GM23338 (cell line): ENCODE measurements at regions not wholly inside any gene's neighbourhood (a gene's known extent, or its start where the extent isn't known, plus 50 kb on each side); places are given as distances from the start of the nearest gene placed in this dataset.

Experiments used
- ATAC-seq: fragments of 200-7000 bp; cut with Tn5 transposase; 3 replicates; pipeline ENCODE4 v1.9.1; 2020
- DNase-seq: peaks from one replicate; pipeline ENCODE4 v3.0.0-alpha.2; 2015; ENCODE audit warnings: low spot score
- H2AFZ ChIP-seq: fragments of 200-600 bp; sonication (generic); 2 replicates; pipeline ENCODE4 v1.8.0; 2016; ENCODE audit warnings: antibody characterized with exemption, mild to moderate bottlenecking, moderate library complexity
- H3F3A ChIP-seq: fragments of 200-600 bp; sonication (generic); replicated peaks from 2 replicates; pipeline ENCODE4 v1.8.0; 2017; ENCODE audit warnings: antibody characterized with exemption, mixed run types, low read depth
- H3K27ac ChIP-seq: fragments of 200-600 bp; sonication (generic); 2 replicates; pipeline ENCODE4 v1.6.1; 2016; ENCODE audit warnings: low read depth
- H3K27me3 ChIP-seq: fragments of 200-600 bp; sonication (generic); 2 replicates; pipeline ENCODE4 v1.8.0; 2016; ENCODE audit warnings: mild to moderate bottlenecking, mixed run types, moderate library complexity; ENCODE audit not compliant: insufficient read depth
- H3K36me3 ChIP-seq: fragments of 200-600 bp; sonication (generic); 2 replicates; pipeline ENCODE4 v1.8.0; 2016; ENCODE audit warnings: mild to moderate bottlenecking; ENCODE audit not compliant: insufficient read depth
- H3K4me1 ChIP-seq: fragments of 200-600 bp; sonication (generic); 2 replicates; pipeline ENCODE4 v1.8.0; 2016; ENCODE audit warnings: mild to moderate bottlenecking, moderate library complexity; ENCODE audit not compliant: insufficient read depth
- H3K4me2 ChIP-seq: fragments of 200-600 bp; sonication (generic); 2 replicates; pipeline ENCODE4 v1.7.1; 2017; ENCODE audit warnings: mixed run types
- H3K4me3 ChIP-seq: fragments of 200-600 bp; sonication (generic); 2 replicates; pipeline ENCODE4 v1.6.1; 2016; ENCODE audit warnings: mixed run types
- H3K79me2 ChIP-seq: fragments of 200-600 bp; sonication (generic); replicated peaks from 2 replicates; pipeline ENCODE4 v1.8.0; 2017; ENCODE audit warnings: mild to moderate bottlenecking; ENCODE audit not compliant: insufficient read depth
- H3K9me2 ChIP-seq: fragments of 200-600 bp; sonication (generic); 2 replicates; pipeline ENCODE4 v1.8.0; 2017; ENCODE audit not compliant: insufficient read depth
- H4K20me1 ChIP-seq: fragments of 200-600 bp; sonication (generic); replicated peaks from 2 replicates; pipeline ENCODE4 v1.8.0; 2017; ENCODE audit warnings: mild to moderate bottlenecking; ENCODE audit not compliant: insufficient read depth
- H3K27ac Mint-ChIP-seq: 2 replicates; pipeline ENCODE4 v1.8.0; 2020; ENCODE audit warnings: inconsistent platforms, mild to moderate bottlenecking, moderate library complexity, mixed read lengths
- H3K27me3 Mint-ChIP-seq: 3 replicates; pipeline ENCODE4 v1.8.0; 2022; ENCODE audit warnings: low read depth, mild to moderate bottlenecking, moderate library complexity, mixed read lengths, inconsistent platforms; ENCODE audit not compliant: insufficient read depth, poor library complexity
- H3K36me3 Mint-ChIP-seq: 3 replicates; pipeline ENCODE4 v1.8.0; 2021; ENCODE audit warnings: low read depth, mild to moderate bottlenecking, inconsistent platforms, moderate library complexity, mixed read lengths
- H3K4me1 Mint-ChIP-seq: 3 replicates; pipeline ENCODE4 v1.8.0; 2020; ENCODE audit warnings: mild to moderate bottlenecking, inconsistent platforms, mixed read lengths
- H3K4me3 Mint-ChIP-seq: 3 replicates; pipeline ENCODE4 v1.8.0; 2021; ENCODE audit warnings: moderate library complexity, mild to moderate bottlenecking, inconsistent platforms, mixed read lengths
- H3K9me3 Mint-ChIP-seq: 3 replicates; pipeline ENCODE4 v1.8.0; 2020; ENCODE audit warnings: moderate library complexity, mild to moderate bottlenecking, inconsistent platforms, mixed read lengths
- CREB1 ChIP-seq: fragments of 250-450 bp; sonication (Bioruptor Pico); IDR thresholded peaks from 2 replicates; pipeline ENCODE4 v1.5.0; 2020; ENCODE audit warnings: low read depth, mild to moderate bottlenecking, moderate library complexity
- EZH2 ChIP-seq: fragments of 200-600 bp; sonication (generic); IDR thresholded peaks from one replicate; pipeline ENCODE4 v1.8.0; 2017; ENCODE audit warnings: antibody characterized with exemption, mild to moderate bottlenecking, low read depth; ENCODE audit not compliant: unreplicated experiment
- NANOG ChIP-seq: IDR thresholded peaks from 2 replicates; pipeline ENCODE4 v1.6.1; 2016; ENCODE audit warnings: antibody characterized with exemption, borderline replicate concordance
- ZNF114 ChIP-seq: fragments of 250-450 bp; sonication (Bioruptor Pico); IDR thresholded peaks from 2 replicates; pipeline ENCODE4 v1.5.0; 2020; ENCODE audit warnings: mild to moderate bottlenecking, moderate library complexity
- TF ChIP-seq, protein P1 (sequence below): fragments of 250-450 bp; sonication (Bioruptor Pico); IDR thresholded peaks from 2 replicates; pipeline ENCODE4 v1.5.0; 2020; ENCODE audit warnings: mild to moderate bottlenecking, moderate library complexity
- TF ChIP-seq, protein P2 (sequence below): IDR thresholded peaks from 2 replicates; pipeline ENCODE4 v1.6.1; 2016; ENCODE audit warnings: antibody characterized with exemption

DNA sequence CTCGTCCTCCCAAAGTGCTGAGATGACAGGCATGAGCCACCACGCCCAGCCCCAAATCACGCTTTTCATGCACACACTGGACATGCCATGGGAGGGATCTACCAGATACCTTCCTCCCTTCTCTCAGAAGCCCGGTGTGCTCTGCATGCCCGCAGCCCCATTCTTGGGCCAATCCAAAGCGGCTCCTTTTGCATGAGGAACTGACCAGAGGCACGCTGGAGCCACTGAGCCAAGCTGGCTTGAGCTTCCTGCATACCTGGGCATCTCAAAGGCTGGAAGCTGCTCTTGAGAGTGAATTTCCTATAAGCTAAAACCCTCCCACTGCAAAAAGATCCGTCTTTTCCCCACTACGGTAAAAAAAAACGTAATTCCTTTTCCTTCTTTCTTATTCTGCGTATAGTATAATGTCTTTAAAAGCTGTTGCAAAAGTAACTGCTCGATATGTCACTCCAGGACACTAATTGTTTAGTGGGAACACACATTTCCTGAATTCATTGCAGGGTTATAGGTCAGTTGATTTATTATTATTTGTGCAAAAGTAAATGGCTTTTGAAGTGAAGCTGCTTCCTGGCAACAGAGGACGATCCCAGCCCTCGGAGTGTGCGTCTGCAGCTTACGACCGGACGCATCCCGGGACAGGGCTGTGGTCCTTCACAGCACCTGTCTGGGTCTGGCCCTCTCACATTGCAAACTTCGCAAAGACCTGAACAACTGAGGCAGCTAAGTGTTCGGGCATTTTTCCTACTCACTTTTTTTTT, 61.8 kb upstream of the ETS2 start (continued):
- TF ChIP-seq, protein P1, sequence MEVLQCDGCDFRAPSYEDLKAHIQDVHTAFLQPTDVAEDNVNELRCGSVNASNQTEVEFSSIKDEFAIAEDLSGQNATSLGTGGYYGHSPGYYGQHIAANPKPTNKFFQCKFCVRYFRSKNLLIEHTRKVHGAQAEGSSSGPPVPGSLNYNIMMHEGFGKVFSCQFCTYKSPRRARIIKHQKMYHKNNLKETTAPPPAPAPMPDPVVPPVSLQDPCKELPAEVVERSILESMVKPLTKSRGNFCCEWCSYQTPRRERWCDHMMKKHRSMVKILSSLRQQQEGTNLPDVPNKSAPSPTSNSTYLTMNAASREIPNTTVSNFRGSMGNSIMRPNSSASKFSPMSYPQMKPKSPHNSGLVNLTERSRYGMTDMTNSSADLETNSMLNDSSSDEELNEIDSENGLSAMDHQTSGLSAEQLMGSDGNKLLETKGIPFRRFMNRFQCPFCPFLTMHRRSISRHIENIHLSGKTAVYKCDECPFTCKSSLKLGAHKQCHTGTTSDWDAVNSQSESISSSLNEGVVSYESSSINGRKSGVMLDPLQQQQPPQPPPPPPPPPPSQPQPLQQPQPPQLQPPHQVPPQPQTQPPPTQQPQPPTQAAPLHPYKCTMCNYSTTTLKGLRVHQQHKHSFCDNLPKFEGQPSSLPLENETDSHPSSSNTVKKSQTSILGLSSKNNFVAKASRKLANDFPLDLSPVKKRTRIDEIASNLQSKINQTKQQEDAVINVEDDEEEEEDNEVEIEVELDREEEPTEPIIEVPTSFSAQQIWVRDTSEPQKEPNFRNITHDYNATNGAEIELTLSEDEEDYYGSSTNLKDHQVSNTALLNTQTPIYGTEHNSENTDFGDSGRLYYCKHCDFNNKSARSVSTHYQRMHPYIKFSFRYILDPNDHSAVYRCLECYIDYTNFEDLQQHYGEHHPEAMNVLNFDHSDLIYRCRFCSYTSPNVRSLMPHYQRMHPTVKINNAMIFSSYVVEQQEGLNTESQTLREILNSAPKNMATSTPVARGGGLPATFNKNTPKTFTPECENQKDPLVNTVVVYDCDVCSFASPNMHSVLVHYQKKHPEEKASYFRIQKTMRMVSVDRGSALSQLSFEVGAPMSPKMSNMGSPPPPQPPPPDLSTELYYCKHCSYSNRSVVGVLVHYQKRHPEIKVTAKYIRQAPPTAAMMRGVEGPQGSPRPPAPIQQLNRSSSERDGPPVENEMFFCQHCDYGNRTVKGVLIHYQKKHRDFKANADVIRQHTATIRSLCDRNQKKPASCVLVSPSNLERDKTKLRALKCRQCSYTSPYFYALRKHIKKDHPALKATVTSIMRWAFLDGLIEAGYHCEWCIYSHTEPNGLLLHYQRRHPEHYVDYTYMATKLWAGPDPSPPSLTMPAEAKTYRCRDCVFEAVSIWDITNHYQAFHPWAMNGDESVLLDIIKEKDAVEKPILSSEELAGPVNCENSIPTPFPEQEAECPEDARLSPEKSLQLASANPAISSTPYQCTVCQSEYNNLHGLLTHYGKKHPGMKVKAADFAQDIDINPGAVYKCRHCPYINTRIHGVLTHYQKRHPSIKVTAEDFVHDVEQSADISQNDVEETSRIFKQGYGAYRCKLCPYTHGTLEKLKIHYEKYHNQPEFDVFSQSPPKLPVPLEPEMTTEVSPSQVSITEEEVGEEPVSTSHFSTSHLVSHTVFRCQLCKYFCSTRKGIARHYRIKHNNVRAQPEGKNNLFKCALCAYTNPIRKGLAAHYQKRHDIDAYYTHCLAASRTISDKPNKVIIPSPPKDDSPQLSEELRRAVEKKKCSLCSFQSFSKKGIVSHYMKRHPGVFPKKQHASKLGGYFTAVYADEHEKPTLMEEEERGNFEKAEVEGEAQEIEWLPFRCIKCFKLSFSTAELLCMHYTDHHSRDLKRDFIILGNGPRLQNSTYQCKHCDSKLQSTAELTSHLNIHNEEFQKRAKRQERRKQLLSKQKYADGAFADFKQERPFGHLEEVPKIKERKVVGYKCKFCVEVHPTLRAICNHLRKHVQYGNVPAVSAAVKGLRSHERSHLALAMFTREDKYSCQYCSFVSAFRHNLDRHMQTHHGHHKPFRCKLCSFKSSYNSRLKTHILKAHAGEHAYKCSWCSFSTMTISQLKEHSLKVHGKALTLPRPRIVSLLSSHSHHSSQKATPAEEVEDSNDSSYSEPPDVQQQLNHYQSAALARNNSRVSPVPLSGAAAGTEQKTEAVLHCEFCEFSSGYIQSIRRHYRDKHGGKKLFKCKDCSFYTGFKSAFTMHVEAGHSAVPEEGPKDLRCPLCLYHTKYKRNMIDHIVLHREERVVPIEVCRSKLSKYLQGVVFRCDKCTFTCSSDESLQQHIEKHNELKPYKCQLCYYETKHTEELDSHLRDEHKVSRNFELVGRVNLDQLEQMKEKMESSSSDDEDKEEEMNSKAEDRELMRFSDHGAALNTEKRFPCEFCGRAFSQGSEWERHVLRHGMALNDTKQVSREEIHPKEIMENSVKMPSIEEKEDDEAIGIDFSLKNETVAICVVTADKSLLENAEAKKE = no peak

DNA sequence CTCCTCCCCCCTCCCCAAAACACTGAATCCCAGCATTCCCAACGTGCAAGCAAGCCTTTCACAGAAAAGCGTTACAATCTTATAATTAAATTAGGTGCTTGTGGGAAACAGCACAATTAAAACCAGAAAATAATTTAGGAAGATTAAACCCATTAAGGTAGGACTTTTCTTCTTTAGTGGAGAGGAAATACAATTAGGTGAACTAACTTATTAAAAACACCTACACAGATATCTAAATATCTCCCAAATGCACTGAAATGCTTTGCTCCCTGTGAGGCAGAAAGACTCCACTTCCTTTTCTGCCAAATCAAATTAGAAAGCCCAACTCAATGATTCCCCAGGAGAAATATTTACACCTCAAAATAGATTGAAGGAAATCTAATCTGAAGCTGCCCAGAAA, 60.9 kb upstream of the ETS2 start:
- ATAC-seq (no peak), DNase-seq (no peak)
- peaks cover 13% of the 10 kb centered on the region for H3K9me2 ChIP-seq
- H3F3A ChIP-seq = no peaks in the 10 kb centered on the region
- no peaks in the 10 kb centered on the region for H3K36me3 Mint-ChIP-seq
- no peak overlapping the region for H3K27ac Mint-ChIP-seq
- no peaks in the 10 kb centered on the region for H3K4me1 ChIP-seq
- H2AFZ ChIP-seq = no peak overlapping the region
- TF ChIP-seq ZNF114 (CRISPR knock-in tag) (no peak), NANOG (no peak), EZH2 (no peak), CREB1 (no peak)
- TF ChIP-seq, protein P2, sequence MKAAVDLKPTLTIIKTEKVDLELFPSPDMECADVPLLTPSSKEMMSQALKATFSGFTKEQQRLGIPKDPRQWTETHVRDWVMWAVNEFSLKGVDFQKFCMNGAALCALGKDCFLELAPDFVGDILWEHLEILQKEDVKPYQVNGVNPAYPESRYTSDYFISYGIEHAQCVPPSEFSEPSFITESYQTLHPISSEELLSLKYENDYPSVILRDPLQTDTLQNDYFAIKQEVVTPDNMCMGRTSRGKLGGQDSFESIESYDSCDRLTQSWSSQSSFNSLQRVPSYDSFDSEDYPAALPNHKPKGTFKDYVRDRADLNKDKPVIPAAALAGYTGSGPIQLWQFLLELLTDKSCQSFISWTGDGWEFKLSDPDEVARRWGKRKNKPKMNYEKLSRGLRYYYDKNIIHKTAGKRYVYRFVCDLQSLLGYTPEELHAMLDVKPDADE = no peak
- TF ChIP-seq, protein P1 = no peak
- H3K4me3 ChIP-seq = no peak overlapping the region
- H3K27me3 Mint-ChIP-seq = peaks cover 4% of the 10 kb centered on the region
- no peaks in the 10 kb centered on the region for H4K20me1 ChIP-seq
- H3K4me1 Mint-ChIP-seq = no peaks in the 10 kb centered on the region
- H3K9me3 Mint-ChIP-seq = peaks cover 2% of the 10 kb centered on the region; the same call in 2 of the 3 replicates
- no peaks in the 10 kb centered on the region for H3K36me3 ChIP-seq
- no peaks in the 10 kb centered on the region for H3K27me3 ChIP-seq
- no peaks in the 10 kb centered on the region for H3K79me2 ChIP-seq
- H3K27ac ChIP-seq = no peak overlapping the region
- no peak overlapping the region for H3K4me2 ChIP-seq
- no peak overlapping the region for H3K4me3 Mint-ChIP-seq
